C4-2B (cell line): ENCODE measurements at regions not wholly inside any gene's neighbourhood (a gene's known extent, or its start where the extent isn't known, plus 50 kb on each side); places are given as distances from the start of the nearest gene placed in this dataset.

Source experiments
- H3K27ac ChIP-seq: fragments of 450-650 bp; 2 replicates; pipeline ENCODE4 v1.5.1; 2017
- ZFX ChIP-seq: fragments of 450-650 bp; IDR thresholded peaks from 2 replicates; pipeline ENCODE4 v1.6.1; 2017
- TF ChIP-seq, protein P1 (sequence below): fragments of 450-650 bp; conservative IDR thresholded peaks from 2 replicates; pipeline ENCODE4 v1.5.1; 2017; ENCODE audit warnings: mild to moderate bottlenecking

DNA sequence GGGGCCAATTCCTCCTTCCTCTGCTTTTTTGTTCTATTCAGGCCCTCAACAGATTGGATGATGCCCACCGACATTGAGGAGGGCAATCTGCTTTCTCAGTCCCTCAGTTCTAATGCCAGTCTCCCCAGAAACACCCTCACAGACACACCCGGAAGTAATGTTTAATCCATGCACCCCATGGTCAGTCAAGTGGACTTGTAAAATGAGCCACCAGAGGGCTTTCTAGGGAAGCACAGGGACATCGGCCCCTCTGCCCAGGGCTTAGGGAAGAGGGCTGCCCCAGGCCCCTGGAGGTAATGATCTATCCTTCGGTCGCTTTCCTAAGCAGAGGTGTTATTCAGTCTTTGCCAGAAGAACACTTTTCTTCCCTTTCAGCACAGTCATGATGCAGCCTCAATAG lies 107.4 kb downstream of the PDCL3 start:
- TF ChIP-seq ZFX: no peak
- TF ChIP-seq, protein P1, sequence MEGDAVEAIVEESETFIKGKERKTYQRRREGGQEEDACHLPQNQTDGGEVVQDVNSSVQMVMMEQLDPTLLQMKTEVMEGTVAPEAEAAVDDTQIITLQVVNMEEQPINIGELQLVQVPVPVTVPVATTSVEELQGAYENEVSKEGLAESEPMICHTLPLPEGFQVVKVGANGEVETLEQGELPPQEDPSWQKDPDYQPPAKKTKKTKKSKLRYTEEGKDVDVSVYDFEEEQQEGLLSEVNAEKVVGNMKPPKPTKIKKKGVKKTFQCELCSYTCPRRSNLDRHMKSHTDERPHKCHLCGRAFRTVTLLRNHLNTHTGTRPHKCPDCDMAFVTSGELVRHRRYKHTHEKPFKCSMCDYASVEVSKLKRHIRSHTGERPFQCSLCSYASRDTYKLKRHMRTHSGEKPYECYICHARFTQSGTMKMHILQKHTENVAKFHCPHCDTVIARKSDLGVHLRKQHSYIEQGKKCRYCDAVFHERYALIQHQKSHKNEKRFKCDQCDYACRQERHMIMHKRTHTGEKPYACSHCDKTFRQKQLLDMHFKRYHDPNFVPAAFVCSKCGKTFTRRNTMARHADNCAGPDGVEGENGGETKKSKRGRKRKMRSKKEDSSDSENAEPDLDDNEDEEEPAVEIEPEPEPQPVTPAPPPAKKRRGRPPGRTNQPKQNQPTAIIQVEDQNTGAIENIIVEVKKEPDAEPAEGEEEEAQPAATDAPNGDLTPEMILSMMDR: no peak

DNA sequence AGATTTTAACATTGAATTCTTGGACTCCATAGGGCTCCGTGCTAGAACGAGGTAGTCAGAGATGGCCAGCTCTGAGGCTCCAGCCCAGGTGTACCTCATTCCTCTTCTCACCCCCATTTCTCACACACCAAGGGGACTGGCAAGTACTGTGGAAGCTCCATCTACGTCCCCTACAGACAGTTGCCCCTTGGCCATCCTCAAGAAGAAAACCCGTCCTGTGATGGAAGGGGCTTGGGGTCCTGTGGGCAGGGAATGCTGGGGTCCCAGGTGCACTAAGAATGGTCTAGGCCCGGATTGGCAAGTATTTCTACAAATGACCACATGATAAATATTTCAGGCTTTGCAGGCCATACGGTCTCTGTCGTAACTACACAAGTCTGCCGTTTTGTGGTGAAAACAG lies 110.3 kb downstream of the PDCL3 start:
- TF ChIP-seq, protein P1: no peak
- TF ChIP-seq ZFX: no peak
- no peak overlapping the region for H3K27ac ChIP-seq

More for the DNA sequence above, 107.4 kb downstream of the PDCL3 start:
- H3K27ac ChIP-seq: no peak overlapping the region

DNA sequence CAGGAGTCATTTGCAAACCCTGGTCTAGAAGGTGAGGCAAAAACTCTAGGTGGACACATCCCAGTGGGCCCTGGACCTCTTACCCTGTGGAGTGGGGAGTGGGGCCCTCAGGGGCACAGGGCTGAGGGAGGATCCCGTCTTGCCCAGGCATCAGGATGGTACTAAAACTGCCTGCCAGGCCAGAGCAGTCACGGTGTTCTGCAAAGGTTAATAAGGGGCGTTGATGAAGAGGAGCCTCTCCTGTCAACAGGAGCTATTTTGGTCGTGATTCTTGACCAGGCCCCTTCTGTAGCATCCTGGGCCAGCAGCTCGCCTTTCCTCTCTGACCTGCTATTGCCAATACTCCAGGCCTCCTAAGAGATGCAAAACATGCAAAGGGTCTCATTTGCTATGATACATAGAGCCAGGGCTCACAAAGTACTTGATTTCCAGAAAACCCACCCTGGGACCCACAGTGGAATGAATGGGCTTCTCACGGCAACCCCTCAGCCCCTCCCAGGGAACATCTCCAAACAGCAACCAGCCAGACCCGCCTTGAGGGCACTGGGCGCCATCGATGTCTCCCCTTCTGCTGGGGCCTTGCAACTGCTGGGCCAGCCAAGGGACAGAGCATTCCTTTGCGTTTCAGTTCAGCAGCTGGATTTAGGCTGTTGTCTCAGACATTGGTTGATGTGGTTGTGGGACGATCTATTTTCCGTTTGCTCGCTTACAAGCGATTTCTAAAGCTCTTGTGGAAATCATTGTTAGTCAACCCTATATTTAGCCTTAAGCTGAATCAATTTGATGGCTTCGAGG lies 111.1 kb downstream of the PDCL3 start:
- TF ChIP-seq, protein P1: no peak
- H3K27ac ChIP-seq: no peak overlapping the region

DNA sequence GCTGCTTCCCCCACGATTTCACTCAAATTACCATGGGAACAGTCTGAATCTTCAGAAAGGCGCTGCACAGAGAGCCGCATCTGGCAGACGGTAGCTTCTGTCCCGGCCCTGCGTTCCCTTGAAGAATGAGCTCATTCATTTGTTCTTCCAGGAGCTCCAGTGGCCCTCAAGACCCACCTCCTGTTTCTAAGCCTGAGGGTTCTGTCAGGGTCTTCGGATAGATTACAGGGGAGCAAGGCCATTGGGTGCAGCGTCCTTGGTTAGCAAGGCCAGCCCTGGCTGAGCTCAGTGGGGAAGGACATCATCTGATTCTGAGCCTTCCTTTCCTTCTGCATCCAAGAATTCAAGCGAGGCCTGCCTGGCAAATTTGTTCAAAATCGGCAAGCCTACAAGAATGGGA lies 111.9 kb downstream of the PDCL3 start:
- TF ChIP-seq, protein P1: no peak
- TF ChIP-seq ZFX: no peak
- no peak overlapping the region for H3K27ac ChIP-seq

DNA sequence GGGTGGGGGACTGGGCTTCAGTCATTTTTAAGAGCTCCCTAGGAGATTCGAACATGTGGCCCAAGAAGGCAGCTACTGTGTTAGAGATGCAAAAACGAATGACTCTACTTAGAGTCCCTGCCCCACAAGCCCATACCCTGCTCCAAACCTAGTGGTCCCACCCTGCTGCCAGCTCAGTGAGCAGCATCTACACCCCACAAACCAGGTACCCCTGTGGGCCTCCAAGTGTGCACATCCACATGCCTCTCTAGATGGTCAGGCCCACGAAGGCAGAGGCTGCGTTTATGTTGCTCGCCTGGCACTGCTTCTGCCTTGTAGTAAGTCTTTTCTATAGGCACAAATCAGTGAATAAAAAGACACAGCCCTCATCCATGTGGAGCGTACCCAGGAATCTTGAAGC lies 112.6 kb downstream of the PDCL3 start:
- TF ChIP-seq ZFX: no peak
- TF ChIP-seq, protein P1: no peak
- no peak overlapping the region for H3K27ac ChIP-seq

DNA sequence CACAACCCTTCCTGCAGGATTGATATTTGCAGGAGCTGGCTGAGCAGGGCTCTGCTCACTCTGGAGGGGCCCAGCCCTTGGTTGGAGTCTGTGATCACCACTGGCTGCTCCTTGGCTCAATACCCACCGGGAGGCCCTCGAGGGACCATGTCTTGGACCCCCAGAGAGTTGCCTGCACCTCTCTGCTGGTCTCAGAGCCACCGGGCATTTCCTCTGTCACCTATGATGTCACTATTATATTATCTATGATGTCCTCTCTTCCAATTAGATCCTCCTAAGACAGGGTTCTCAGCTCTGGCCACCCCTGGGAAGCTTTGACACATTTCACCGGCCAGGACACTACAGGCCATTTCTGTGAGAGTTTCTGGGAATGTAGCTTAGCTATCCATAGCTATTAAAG lies 113.1 kb downstream of the PDCL3 start:
- H3K27ac ChIP-seq: no peak overlapping the region
- no peak for TF ChIP-seq ZFX
- TF ChIP-seq, protein P1: no peak

DNA sequence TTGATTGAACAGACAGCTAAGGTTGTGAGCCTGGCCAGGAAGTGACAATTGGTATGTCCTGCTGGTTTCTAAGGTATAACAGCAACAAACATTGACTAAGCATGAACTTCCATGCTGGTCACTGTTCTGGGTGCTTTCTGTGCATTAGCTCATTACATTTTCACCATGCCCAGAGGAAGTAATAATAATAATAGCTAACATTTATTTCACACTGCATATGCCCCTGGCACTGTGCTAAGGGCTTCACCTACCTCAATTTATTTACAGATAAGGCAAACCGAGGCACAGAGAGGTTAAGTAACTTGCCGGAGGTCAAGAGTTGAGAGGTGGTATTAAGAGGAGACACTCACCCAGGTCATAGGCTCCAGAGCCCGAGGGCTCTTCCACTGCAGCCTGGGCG lies 113.6 kb downstream of the PDCL3 start:
- TF ChIP-seq, protein P1: no peak
- no peak for TF ChIP-seq ZFX
- H3K27ac ChIP-seq: no peak overlapping the region
